Nephron progenitor cell (in vitro differentiated cells): ENCODE measurements at regions not wholly inside any gene's neighbourhood (a gene's known extent, or its start where the extent isn't known, plus 50 kb on each side); places are given as distances from the start of the nearest gene placed in this dataset.

Source experiments
- DNase-seq: peaks from one replicate; pipeline ENCODE4 v3.0.0; 2021
- H3K27ac Mint-ChIP-seq: 2 replicates; pipeline ENCODE4 v1.8.0; 2021; ENCODE audit warnings: mild to moderate bottlenecking, moderate library complexity, mixed read lengths
- H3K27me3 Mint-ChIP-seq: 2 replicates; pipeline ENCODE4 v1.8.0; 2021; ENCODE audit warnings: mild to moderate bottlenecking, low read depth, mixed read lengths; ENCODE audit not compliant: poor library complexity
- H3K36me3 Mint-ChIP-seq: 2 replicates; pipeline ENCODE4 v1.8.0; 2021; ENCODE audit warnings: low read depth, mixed read lengths
- H3K4me1 Mint-ChIP-seq: 2 replicates; pipeline ENCODE4 v1.8.0; 2021; ENCODE audit warnings: mixed read lengths
- H3K4me3 Mint-ChIP-seq: 2 replicates; pipeline ENCODE4 v1.8.0; 2021; ENCODE audit warnings: mild to moderate bottlenecking, moderate library complexity, mixed read lengths
- H3K9me3 Mint-ChIP-seq: 2 replicates; pipeline ENCODE4 v1.8.0; 2021; ENCODE audit warnings: mild to moderate bottlenecking, moderate library complexity, mixed read lengths
- CTCF ChIP-seq: fragments of 200-600 bp; sonication (generic); IDR thresholded peaks from 2 replicates; pipeline ENCODE4 v1.5.0; 2021; ENCODE audit warnings: antibody characterized with exemption

DNA sequence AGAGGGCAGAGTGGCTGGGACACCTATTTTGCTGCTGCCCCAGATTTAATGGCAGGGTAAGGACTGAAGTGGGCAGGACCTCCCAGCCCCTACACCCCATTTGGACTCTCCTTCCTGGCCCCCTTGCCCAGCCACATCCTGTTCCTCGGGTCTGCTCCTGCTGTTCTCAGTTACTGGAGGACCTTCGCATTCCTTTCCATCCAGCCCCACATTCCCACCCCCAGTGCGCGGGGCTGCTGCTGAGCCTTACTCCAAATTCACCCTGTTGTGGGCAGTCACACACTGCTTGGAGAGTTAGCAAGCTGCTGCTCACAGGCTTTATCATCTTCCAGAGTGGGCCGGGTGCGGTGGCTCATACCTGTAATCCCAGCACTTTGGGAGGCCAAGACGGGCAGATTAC, 75.2 kb upstream of the SLC14A2 start:
- peaks cover 40% of the 10 kb centered on the region for H3K4me1 Mint-ChIP-seq
- H3K27me3 Mint-ChIP-seq, result peaks cover 14% of the 10 kb centered on the region
- H3K27ac Mint-ChIP-seq, result peak overlapping the region; percentile 95
- H3K4me3 Mint-ChIP-seq, result no peak overlapping the region
- H3K9me3 Mint-ChIP-seq, result peaks cover 21% of the 10 kb centered on the region
- H3K36me3 Mint-ChIP-seq, result peaks cover 15% of the 10 kb centered on the region
- TF ChIP-seq CTCF, result no peak
- DNase-seq, result peak; percentile 25

DNA sequence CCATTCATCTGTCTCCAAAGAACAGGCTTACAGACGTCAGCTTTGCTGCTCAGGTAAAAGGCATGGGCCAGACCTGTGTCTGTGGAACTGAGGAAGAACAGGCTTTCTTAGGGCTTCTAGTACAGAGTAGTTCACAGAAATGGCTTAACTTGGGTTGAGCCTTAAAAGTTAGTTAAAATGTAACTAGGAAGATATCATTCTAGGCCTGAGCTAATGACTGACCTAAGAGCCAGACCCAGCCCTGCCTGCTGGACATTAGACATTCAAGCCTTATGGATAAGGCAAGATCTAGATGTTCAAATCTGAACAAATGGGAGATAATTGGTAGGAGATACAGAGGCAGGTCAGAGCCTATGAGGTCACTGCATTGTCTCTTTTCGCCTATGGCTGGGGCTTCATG, 73.9 kb upstream of the SLC14A2 start:
- Mint-ChIP-seq H3K4me1 (peaks cover 42% of the 10 kb centered on the region), H3K27me3 (peaks cover 9% of the 10 kb centered on the region), H3K4me3 (no peak overlapping the region), H3K36me3 (peaks cover 15% of the 10 kb centered on the region), H3K27ac (peak overlapping the region; percentile 79), H3K9me3 (peaks cover 21% of the 10 kb centered on the region)
- no peak for TF ChIP-seq CTCF
- no peak for DNase-seq

DNA sequence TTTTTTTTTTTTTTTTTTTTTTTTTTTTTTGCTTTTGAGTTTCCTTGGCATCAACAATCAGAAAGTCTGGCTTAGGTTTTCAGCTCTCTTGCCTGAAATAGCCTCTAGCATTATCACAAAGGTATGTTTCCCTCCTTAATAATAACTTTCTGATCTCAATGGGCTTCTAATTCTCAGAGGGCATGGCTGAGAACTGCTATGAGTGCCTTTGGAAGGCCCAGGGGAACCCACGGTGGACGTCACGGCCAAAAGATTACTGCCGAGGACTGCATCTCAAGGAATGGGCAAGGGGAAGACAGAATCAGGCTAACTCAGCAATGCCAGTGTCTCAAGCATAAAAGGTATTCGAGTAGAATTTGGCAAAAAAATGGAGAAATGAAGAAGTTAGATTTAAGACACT, 73.2 kb upstream of the SLC14A2 start:
- no peak for TF ChIP-seq CTCF
- peaks cover 9% of the 10 kb centered on the region for H3K27me3 Mint-ChIP-seq
- no peak for DNase-seq
- peaks cover 13% of the 10 kb centered on the region for H3K36me3 Mint-ChIP-seq
- H3K4me1 Mint-ChIP-seq, result peaks cover 41% of the 10 kb centered on the region
- no peak overlapping the region for H3K4me3 Mint-ChIP-seq
- H3K27ac Mint-ChIP-seq, result no peak overlapping the region
- peaks cover 20% of the 10 kb centered on the region for H3K9me3 Mint-ChIP-seq

DNA sequence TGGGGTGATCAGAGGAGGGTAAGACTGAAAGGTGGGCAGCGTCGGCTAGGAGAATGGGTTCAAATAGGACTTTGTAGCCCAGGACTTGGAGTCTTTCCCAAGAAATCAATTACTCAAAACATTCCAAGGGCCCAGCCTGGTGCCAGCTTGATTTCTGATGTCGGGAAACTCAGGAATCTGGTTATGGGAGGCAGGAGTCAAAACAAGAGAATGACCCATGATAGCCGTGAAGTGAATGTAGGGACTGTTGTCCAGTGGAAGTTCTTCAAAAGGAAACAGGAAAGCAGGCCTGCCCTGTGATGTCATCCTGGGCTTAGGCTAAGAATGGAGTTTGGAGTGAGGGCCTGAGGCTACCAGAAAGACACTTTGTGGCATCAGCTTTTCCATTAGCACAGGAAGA, 67.4 kb upstream of the SLC14A2 start:
- H3K27me3 Mint-ChIP-seq, result peaks cover 12% of the 10 kb centered on the region
- TF ChIP-seq CTCF, result no peak
- DNase-seq, result no peak
- no peaks in the 10 kb centered on the region for H3K36me3 Mint-ChIP-seq
- H3K4me3 Mint-ChIP-seq, result peak overlapping the region; percentile 26
- H3K4me1 Mint-ChIP-seq, result peaks cover 61% of the 10 kb centered on the region
- no peaks in the 10 kb centered on the region for H3K9me3 Mint-ChIP-seq
- peak overlapping the region; percentile 86 for H3K27ac Mint-ChIP-seq

- no peak for TF ChIP-seq CTCF
- Mint-ChIP-seq H3K27ac (peak overlapping the region; percentile 73), H3K4me1 (peaks cover 68% of the 10 kb centered on the region), H3K36me3 (no peaks in the 10 kb centered on the region), H3K9me3 (no peaks in the 10 kb centered on the region), H3K27me3 (peaks cover 12% of the 10 kb centered on the region), H3K4me3 (no peak overlapping the region)
- no peak for DNase-seq
Measured at GRCh38 chr18:45548614-45549013, 66.7 kb upstream of the SLC14A2 start.

DNA sequence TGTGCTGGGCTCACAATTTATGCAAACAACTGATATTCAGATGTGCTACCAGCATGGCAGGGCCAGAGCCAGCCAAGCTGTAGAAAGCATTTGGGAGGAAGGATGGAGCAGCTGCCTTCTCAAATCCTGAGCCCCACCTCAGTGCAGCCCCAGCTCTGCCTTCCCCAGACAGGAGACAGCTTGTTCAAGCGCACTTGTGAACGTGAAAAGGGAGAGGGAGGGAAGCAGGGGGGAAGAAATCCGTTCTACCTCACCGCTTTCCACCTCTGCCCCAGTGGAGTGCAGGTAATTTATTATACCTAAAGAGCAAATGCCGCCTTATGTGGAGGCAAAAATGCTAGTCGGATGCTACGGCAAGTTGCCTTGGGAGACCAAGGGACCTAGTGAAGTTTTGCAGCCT, 66.0 kb upstream of the SLC14A2 start:
- H3K27me3 Mint-ChIP-seq, result peaks cover 7% of the 10 kb centered on the region
- TF ChIP-seq CTCF, result no peak
- H3K4me1 Mint-ChIP-seq, result peaks cover 74% of the 10 kb centered on the region

More for the DNA sequence above, 66.0 kb upstream of the SLC14A2 start:
- Mint-ChIP-seq H3K9me3 (no peaks in the 10 kb centered on the region), H3K27ac (peak overlapping the region; percentile 73), H3K4me3 (no peak overlapping the region), H3K36me3 (no peaks in the 10 kb centered on the region)
- DNase-seq, result peak; percentile 24
